ENCODE measurements at regions not wholly inside any gene's neighbourhood (a gene's known extent, or its start where the extent isn't known, plus 50 kb on each side); places are given as distances from the start of the nearest gene placed in this dataset.
A peak's percentile ranks its signal among the peaks of the same experiment; 100 is the strongest.
"Not testable (repeated sequence)": the region's sequence is repeated elsewhere in the genome, so short reads cannot be mapped to it uniquely, and the experiment has no call there.

DNA sequence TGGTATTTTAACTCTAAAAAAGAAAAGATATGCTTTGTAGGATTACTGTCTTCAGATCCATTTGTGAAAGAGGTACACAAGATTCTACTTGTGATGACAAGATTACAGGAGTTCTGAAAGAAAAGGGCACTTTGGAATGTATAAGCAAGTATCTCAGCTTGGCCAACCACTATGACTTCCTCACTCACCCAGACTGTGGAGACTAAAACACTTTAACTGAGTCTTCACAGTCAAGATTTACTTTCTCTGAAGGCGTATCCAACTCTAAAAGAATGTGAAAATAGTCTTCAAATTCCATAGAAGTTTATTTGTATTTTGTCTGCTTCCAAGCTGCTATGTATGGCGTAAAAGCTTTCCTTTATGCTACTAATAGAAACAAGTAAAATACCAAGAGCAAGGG, 76.1 kb upstream of the SRRM3 start:
- Histone ChIP-seq H3K27ac (no peak overlapping the region), H3K36me3 (no peaks in the 10 kb centered on the region), H3K4me3 (no peak overlapping the region), H3K27me3 (no peaks in the 10 kb centered on the region), H3K4me1 (no peaks in the 10 kb centered on the region), H3K9me3 (no peaks in the 10 kb centered on the region)
- DNase-seq = no peak
- TF ChIP-seq, protein P1, sequence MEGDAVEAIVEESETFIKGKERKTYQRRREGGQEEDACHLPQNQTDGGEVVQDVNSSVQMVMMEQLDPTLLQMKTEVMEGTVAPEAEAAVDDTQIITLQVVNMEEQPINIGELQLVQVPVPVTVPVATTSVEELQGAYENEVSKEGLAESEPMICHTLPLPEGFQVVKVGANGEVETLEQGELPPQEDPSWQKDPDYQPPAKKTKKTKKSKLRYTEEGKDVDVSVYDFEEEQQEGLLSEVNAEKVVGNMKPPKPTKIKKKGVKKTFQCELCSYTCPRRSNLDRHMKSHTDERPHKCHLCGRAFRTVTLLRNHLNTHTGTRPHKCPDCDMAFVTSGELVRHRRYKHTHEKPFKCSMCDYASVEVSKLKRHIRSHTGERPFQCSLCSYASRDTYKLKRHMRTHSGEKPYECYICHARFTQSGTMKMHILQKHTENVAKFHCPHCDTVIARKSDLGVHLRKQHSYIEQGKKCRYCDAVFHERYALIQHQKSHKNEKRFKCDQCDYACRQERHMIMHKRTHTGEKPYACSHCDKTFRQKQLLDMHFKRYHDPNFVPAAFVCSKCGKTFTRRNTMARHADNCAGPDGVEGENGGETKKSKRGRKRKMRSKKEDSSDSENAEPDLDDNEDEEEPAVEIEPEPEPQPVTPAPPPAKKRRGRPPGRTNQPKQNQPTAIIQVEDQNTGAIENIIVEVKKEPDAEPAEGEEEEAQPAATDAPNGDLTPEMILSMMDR (IDR thresholded peaks at IDR 0.05 in 4 of 5, conservative IDR thresholded peaks at IDR 0.05 in 1 of 5) = no peak
- no peak for TF ChIP-seq POLR2A (IDR thresholded peaks at IDR 0.05)
- ATAC-seq = no peak
- intact Hi-C loops (cut with DNase I; ENCODE audit: low total_unique reads) (no loop called here), in situ Hi-C loops (cut with MboI; ENCODE audit: low sequenced_read_pairs in 4 of 4) (no loop called here)

DNA sequence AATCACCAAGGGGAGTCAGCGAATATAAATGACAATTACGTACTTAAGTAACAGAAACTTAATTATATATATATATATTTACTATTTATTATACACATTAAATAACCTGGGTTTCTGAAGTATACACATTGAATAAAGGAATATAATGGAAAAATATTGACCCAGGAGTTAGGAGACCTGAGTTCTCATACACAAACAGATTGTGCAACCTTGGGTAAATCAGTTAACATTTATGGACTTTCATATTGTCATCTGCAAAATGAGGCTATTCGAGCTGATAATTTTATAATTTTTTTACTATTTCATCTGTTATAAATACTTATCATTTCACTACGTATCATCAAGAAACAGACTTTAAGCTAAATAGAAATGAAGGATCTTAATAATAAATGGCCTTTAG, 75.1 kb upstream of the SRRM3 start:
- in situ Hi-C loops (cut with MboI; ENCODE audit: low sequenced_read_pairs in 4 of 4) = no loop called here
- intact Hi-C loops (cut with DNase I; ENCODE audit: low total_unique reads) = no loop called here
- Histone ChIP-seq H3K9me3 (no peaks in the 10 kb centered on the region), H3K27ac (no peak overlapping the region), H3K4me3 (no peak overlapping the region), H3K27me3 (no peaks in the 10 kb centered on the region), H3K36me3 (no peaks in the 10 kb centered on the region), H3K4me1 (no peaks in the 10 kb centered on the region)
- no peak for TF ChIP-seq POLR2A (IDR thresholded peaks at IDR 0.05)
- TF ChIP-seq, protein P1 (IDR thresholded peaks at IDR 0.05 in 4 of 5, conservative IDR thresholded peaks at IDR 0.05 in 1 of 5) = no peak
- ATAC-seq (no peak), DNase-seq (no peak)

DNA sequence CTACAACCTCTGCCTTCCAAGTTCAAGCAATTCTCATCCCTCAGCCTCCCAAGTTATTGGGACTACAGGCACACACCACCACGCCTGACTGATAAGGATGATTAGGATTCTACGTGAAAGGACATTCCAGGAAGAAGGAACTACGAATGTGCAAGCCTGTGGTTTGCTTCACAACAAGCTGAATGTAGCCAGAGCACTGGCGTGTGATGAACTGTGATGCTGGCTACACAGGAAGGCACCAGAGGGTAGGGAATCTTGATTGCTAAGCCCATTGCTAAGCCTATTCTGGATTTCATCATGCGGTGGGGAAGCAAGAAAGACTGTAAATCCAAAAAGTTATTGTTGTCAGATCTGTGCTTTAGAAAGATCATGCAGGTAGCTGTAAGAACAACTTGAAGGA, 72.3 kb upstream of the SRRM3 start:
- intact Hi-C loops (cut with DNase I; ENCODE audit: low total_unique reads) (no loop called here), in situ Hi-C loops (cut with MboI; ENCODE audit: low sequenced_read_pairs in 4 of 4) (no loop called here)
- Histone ChIP-seq H3K27ac (no peak overlapping the region), H3K9me3 (no peaks in the 10 kb centered on the region), H3K4me1 (no peaks in the 10 kb centered on the region), H3K36me3 (no peaks in the 10 kb centered on the region), H3K27me3 (no peaks in the 10 kb centered on the region), H3K4me3 (no peak overlapping the region)
- ATAC-seq = no peak
- DNase-seq = no peak
- TF ChIP-seq, protein P1 (IDR thresholded peaks at IDR 0.05 in 4 of 5, conservative IDR thresholded peaks at IDR 0.05 in 1 of 5) = no peak
- TF ChIP-seq POLR2A (IDR thresholded peaks at IDR 0.05) = no peak

DNA sequence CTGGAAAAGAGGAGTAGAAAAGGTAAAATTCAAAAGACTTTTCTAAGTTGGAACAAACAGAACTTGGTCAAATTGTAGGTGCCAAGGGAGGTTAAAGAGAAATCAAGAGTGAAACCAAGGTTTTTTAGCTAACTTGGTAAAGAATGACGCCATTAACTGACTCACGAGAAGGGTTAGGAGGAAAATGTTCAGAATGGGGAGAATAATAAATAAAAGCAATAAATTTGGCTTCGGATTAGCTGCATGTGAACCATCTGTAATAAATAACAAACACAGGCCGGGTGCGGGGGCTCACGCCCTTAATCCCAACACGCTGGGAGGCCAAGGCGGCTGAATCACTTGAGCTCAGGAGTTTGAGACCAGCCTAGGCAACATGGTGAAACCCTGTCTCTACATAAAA, 71.9 kb upstream of the SRRM3 start:
- ATAC-seq = no peak

DNA sequence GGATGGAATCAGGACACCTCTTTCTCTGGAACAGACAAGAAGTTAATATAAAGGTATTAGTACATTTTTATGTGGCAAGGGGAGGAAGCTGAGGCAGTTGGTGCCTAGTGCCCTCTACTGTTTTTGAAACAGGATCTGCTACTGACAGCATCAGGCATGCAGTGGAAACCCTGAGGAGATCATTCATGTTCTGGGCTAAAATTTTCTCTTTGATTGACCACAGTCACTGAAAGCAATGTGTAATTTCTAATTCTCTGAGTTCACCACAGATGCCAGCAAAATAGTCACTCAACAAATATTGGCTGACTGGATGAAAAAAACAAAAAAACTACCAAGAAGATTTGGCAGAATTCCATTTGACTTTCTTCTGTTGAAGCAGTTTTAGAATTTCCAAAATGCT, 71.0 kb upstream of the SRRM3 start:
- in situ Hi-C loops (cut with MboI; ENCODE audit: low sequenced_read_pairs in 4 of 4); intact Hi-C loops (cut with DNase I; ENCODE audit: low total_unique reads); H3K27ac ChIP-seq; H3K27me3 ChIP-seq; H3K9me3 ChIP-seq; H3K4me1 ChIP-seq; H3K4me3 ChIP-seq; DNase-seq; H3K36me3 ChIP-seq: not testable (repeated sequence)
- TF ChIP-seq, protein P1 (IDR thresholded peaks at IDR 0.05 in 4 of 5, conservative IDR thresholded peaks at IDR 0.05 in 1 of 5) = peak in 2 of 5 experiments; percentile 16 to 37
- peak in 1 of 2 donors; percentile 44 for ATAC-seq

More for the DNA sequence above, 71.9 kb upstream of the SRRM3 start:
- no peaks in the 10 kb centered on the region for H3K9me3 ChIP-seq
- no peaks in the 10 kb centered on the region for H3K27me3 ChIP-seq
- H3K4me3 ChIP-seq = no peak overlapping the region
- in situ Hi-C loops (cut with MboI; ENCODE audit: low sequenced_read_pairs in 4 of 4) = no loop called here
- H3K27ac ChIP-seq = no peak overlapping the region
- TF ChIP-seq POLR2A (IDR thresholded peaks at IDR 0.05) = no peak
- TF ChIP-seq, protein P1 (IDR thresholded peaks at IDR 0.05 in 4 of 5, conservative IDR thresholded peaks at IDR 0.05 in 1 of 5) = no peak
- no peak for DNase-seq
- H3K36me3 ChIP-seq = no peaks in the 10 kb centered on the region
- intact Hi-C loops (cut with DNase I; ENCODE audit: low total_unique reads) = no loop called here
- H3K4me1 ChIP-seq = no peaks in the 10 kb centered on the region

DNA sequence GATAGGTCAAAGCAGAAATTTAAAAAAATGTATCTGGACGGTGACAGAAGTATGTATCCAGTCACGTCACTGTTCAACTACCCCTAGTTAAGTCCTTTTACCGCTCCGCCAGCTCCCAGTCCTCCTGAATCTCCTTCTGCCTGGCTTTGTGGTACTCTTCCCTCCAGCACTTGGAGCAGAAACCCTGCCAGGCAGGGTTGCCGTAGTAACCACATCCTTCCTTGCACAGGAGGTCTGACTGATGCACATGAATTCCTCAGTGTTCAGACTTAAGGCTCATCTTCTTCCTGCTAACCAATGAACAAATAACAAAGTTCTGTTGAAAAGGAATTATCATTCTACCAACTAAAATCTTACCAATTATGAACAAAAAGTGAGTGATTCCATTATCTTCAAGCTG, 69.8 kb upstream of the SRRM3 start:
- DNase-seq; H3K27me3 ChIP-seq; H3K27ac ChIP-seq; H3K9me3 ChIP-seq; intact Hi-C loops (cut with DNase I; ENCODE audit: low total_unique reads); H3K4me3 ChIP-seq; H3K4me1 ChIP-seq; H3K36me3 ChIP-seq; ATAC-seq; in situ Hi-C loops (cut with MboI; ENCODE audit: low sequenced_read_pairs in 4 of 4): not testable (repeated sequence)
